ENCODE measurements at regions not wholly inside any gene's neighbourhood (a gene's known extent, or its start where the extent isn't known, plus 50 kb on each side); places are given as distances from the start of the nearest gene placed in this dataset.
"Not testable (repeated sequence)": the region's sequence is repeated elsewhere in the genome, so short reads cannot be mapped to it uniquely, and the experiment has no call there.

GRCh38 chr1:232150770-232151548 lies 479.0 kb downstream of the SIPA1L2 start:
- no peak for DNase-seq

GRCh38 chr1:232149287-232150201 lies 480.4 kb downstream of the SIPA1L2 start:
- DNase-seq, result peak; percentile 91

- DNase-seq, result no peak
These were observed 482.7 kb downstream of the SIPA1L2 start for GRCh38 chr1:232147215-232147614.

- no peak for DNase-seq
These were observed 483.4 kb downstream of the SIPA1L2 start for GRCh38 chr1:232146514-232146913.

- no peak for DNase-seq
These were observed 484.2 kb downstream of the SIPA1L2 start for GRCh38 chr1:232145768-232146167.

- no peak for DNase-seq
These were observed 485.2 kb downstream of the SIPA1L2 start for GRCh38 chr1:232144696-232145230.

- DNase-seq, result peak; percentile 13
These were observed 486.5 kb downstream of the SIPA1L2 start for GRCh38 chr1:232143315-232143886.

- DNase-seq, result peak; percentile 99
These were observed 487.3 kb downstream of the SIPA1L2 start for GRCh38 chr1:232142403-232143314.

- DNase-seq, result not testable (repeated sequence)
These were observed 488.8 kb downstream of the SIPA1L2 start for GRCh38 chr1:232141167-232141448.

GRCh38 chr1:232140419-232141166 lies 489.3 kb downstream of the SIPA1L2 start:
- no peak for DNase-seq

- DNase-seq, result no peak
These were observed 490.5 kb downstream of the SIPA1L2 start for GRCh38 chr1:232139444-232139843.

GRCh38 chr1:232138044-232138443 lies 491.9 kb downstream of the SIPA1L2 start:
- DNase-seq, result no peak

- DNase-seq, result no peak
These were observed 492.9 kb downstream of the SIPA1L2 start for GRCh38 chr1:232137066-232137465.

- DNase-seq, result no peak
These were observed 493.8 kb downstream of the SIPA1L2 start for GRCh38 chr1:232136136-232136535.

GRCh38 chr1:232134365-232134764 lies 495.6 kb downstream of the SIPA1L2 start:
- DNase-seq, result no peak

- DNase-seq, result no peak
These were observed 497.4 kb downstream of the SIPA1L2 start for GRCh38 chr1:232132572-232132971.

GRCh38 chr1:232131715-232132391 lies 498.1 kb downstream of the SIPA1L2 start:
- no peak for DNase-seq

GRCh38 chr1:232130815-232131480 lies 499.0 kb downstream of the SIPA1L2 start:
- DNase-seq, result no peak

- peak; percentile 96 for DNase-seq
These were observed 500.6 kb downstream of the DISC1 start for GRCh38 chr1:232127190-232127589.
